ENCODE measurements at regions not wholly inside any gene's neighbourhood (a gene's known extent, or its start where the extent isn't known, plus 50 kb on each side); places are given as distances from the start of the nearest gene placed in this dataset.
"Not testable (repeated sequence)": the region's sequence is repeated elsewhere in the genome, so short reads cannot be mapped to it uniquely, and the experiment has no call there.

GRCh38 chr11:134976551-134976950 is 564.5 kb upstream of the B3GAT1 start:
- DNase-seq: no peak

DNA sequence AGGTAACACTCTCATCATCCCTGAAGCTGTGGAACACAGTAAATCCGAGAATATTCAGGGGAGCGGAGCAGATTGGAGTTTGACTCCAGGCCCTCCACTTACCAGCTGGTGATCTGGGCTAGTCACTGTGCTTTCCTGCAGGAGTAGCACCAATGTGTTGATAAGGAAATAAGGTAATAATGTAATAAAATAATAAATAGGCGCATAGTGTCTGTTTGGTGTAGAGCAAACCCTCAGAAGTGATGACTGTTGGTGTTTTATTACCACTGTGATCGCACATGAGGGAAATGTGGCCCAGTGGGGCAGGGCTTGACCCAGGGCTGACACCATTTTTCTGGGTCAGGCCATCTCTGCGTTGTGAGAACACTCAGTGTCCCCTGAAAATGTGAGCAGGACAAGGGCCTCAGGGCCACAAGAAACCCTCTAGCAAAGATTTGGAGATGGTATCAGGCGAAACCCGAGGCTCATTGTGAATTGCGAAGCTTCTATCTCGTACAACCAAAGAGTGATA is 563.9 kb upstream of the B3GAT1 start:
- no peak for DNase-seq

GRCh38 chr11:134973801-134974200 is 561.8 kb upstream of the B3GAT1 start:
- no peak for DNase-seq

GRCh38 chr11:134971381-134971780 is 559.3 kb upstream of the B3GAT1 start:
- DNase-seq: no peak

DNA sequence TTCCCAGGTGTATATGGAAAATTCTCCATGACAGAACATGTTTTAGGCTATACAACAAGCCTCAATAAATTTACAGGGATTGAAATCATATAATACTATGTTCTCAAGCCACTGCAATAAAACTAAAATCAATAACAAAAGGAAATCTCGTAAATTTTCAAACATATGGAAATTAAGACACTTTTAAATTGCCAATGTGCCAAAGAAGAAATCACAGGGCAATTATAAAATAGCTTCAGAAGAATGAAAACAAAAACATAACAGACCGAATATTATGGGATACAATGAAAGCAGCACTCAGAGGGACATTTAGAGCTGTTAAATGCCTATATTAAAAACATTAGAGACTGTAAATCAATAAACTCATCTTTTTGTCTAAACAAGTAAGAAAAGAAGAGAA is 555.7 kb upstream of the B3GAT1 start:
- no peak for DNase-seq

GRCh38 chr11:134961386-134961785 is 549.3 kb upstream of the B3GAT1 start:
- DNase-seq: not testable (repeated sequence)

DNA sequence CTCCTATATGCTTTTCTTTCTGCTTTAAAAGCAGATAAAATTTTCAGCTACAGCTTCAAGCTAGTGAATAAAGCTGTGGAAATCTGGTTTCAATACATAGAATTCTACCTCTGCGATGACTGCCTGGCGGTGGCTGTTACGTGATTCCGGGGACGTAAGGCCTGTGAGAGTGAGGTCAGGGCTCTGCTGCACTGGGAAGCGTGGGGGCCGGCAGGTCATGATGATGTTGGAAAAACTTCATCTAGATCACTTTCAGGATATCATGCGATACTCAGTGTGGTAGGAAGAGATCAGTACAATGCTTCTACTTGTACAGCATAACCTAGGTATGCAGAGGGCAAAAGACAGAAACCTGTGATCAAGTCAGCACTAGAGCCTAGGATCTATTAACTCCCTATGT is 546.8 kb upstream of the B3GAT1 start:
- DNase-seq: no peak

DNA sequence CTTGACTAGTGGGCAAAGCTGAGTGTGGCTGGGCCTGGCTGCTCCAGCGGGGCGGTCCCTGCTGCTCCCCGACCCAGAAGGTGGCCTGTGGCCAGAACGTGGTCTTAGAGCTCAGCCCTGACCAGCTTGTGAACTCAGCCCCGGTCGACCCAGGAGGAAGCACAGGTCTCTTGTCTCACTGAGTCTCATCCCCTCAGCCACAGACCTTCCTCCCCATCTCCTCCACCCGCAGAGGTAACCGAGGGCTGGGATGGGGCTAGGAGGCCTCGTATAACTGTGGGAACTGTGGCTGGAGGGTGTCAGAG is 546.2 kb upstream of the B3GAT1 start:
- no peak for DNase-seq

GRCh38 chr11:134957540-134958335 is 545.7 kb upstream of the B3GAT1 start:
- no peak for DNase-seq

DNA sequence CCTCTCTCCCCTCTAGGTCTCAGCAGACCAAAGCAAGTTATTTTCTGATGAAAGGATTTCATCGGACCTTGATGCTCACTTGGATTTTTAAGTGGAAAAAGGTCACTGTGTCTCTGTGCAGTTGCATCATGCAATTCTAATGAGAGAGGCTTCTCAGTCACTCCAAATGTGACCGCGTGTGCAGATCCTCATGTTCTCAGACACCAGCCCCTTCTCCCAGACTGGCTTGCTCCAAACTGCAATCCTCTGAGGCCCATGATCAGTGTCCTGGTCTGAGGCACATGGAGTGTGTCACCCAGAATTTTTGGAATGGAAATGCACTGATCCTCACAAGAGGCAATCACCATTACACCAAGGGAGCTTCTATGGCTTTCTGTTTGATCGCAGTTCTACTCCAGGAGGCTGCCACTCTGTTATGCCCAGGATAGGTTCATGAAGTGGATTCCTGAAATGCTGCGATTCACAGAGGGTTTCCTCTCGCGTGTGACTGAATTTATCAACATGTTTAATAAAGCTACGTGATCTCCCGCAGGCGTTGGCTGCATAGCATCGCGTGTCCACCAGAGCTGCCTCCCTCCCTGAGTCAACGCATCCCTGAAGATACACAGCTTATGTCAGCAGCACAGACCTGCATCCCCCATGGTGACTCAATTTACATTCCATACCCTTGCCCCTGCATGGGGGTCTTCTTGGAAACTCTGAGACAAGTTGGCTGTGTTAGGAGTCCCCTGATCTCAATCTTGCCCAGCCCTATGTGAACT is 544.6 kb upstream of the B3GAT1 start:
- DNase-seq: no peak

DNA sequence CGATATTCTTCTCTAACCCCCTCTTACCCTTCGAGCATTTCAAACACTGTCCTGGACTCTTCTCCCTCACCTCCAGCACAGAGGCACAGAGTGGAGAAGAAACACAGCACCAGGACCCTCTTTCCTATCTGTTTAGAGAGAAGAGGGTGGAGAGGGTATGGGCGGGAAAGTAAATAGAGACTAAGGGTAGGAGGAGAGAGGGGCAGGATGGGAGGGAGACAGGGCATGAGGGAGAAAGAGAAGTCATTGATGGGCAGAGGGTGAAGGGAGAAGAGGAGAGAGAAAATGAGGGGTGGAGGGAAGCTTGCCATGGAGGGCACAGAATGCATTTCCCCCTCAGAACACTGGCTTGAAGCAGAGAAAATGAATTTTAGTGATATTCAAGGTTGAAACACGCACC is 543.9 kb upstream of the B3GAT1 start:
- DNase-seq: not testable (repeated sequence)

- DNase-seq: no peak
Observed at GRCh38 chr11:134955281-134955680, 543.2 kb upstream of the B3GAT1 start.

- DNase-seq: not testable (repeated sequence)
Observed at GRCh38 chr11:134954456-134954855, 542.4 kb upstream of the B3GAT1 start.

DNA sequence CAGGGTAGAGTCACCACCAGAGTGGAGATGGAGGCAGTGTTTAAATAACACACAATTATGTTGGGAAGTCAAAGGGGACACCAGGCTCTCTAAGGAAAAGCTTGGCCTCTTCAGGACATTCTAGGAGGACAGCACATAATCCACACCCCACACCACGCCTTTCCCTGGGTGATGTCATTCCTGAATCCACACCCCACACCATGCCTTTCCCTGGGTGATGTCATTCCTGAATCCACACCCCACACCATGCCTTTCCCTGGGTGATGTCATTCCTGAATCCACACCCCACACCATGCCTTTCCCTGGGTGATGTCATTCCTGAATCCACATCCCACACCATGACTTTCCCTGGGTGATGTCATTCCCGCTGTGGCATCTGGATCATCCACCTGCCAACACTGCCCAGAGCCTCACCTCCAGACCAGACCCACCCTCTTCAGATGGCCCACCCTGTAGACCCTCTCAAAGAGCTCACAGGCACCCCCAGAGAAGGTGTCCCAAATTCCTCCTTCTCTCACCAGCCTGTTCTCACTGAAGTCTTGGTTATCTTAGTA is 541.5 kb upstream of the B3GAT1 start:
- not testable (repeated sequence) for DNase-seq

GRCh38 chr11:134951305-134951700 is 539.3 kb upstream of the B3GAT1 start:
- DNase-seq: no peak

DNA sequence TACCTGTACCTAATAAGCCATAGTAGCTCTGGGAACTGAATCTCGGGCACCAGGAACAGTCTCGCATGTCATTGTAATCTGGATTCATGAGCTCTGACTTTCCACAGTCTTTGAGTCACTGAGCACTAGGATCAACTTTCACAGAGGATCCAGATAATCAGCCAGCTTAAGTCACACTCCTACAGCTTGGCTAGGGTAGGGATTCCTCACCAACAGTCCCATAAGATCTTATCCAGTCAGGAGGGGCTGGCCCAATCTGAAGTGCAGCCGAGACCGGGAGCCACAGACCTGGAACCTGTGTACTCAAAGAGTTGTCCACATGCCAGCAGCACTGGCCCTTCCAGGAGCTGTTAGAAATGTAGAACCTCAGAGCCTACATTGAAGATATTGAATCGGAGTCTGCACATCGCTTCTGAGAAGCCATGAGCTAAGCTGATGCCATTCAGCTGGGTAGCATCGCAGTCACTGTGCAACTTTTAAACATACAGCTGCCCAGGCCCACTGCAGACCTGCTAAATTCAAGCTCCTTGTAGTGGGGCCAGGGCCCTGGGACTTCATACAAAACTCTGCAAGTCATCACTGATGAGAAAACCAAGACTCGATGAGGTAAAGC is 538.8 kb upstream of the B3GAT1 start:
- no peak for DNase-seq

- no peak for DNase-seq
Observed at GRCh38 chr11:134949121-134950090, 537.4 kb upstream of the B3GAT1 start.

DNA sequence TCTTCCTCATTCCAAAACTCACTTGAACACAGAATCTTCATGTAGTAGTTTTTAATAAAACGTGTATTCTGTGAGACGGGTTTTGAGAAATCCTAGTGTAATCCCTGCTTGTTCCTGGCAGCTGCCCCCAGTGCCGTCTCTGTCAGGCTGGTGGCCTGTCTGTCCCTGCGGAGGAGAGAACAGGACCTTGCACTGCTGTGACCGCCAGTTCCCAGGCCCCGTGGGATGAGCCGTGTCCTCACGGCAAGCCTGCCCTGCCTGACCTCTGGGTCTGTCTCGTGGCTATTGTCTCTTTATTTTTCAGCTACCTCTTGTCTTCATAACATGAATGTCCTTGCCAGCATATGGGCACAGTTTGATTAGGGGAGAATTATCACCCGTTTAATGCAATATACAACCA is 535.5 kb upstream of the B3GAT1 start:
- no peak for DNase-seq

GRCh38 chr11:134945993-134946392 is 534.0 kb upstream of the B3GAT1 start:
- no peak for DNase-seq

DNA sequence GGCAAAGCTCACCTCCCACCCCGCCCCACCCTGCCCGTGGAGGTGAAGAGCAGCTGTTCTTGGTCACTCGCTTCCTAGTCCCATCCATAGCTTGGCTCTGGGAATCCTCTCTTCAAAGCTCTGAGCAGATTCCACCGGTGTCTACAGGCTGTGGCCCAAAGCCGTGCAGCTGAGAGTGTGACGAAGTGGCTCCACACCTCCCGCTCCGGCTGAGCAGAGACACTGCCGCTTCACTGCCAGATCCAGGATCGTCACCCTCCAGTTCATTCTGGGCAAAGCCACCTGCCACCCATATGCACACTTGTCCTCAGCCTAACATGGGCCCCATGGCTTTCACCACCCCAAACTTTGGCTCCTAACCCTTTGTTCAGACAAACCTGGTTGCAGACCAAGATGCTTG is 532.9 kb upstream of the B3GAT1 start:
- DNase-seq: no peak

GRCh38 chr11:134944131-134944530 is 532.1 kb upstream of the B3GAT1 start:
- no peak for DNase-seq

- DNase-seq: no peak
Observed at GRCh38 chr11:134943544-134943943, 531.5 kb upstream of the B3GAT1 start.
